ENCODE measurements at regions not wholly inside any gene's neighbourhood (a gene's known extent, or its start where the extent isn't known, plus 50 kb on each side); places are given as distances from the start of the nearest gene placed in this dataset.

GRCh38 chr13:83975655-83976165 lies 93.4 kb upstream of the SLITRK1 start:
- Histone ChIP-seq H3K9ac (ENCODE audit: low read length) (no peak overlapping the region), H3K4me3 (ENCODE audit: low read length) (no peak overlapping the region), H3K9me2 (replicated peaks; ENCODE audit: insufficient read depth, low read length) (no peaks in the 10 kb centered on the region), H4K20me1 (ENCODE audit: insufficient read depth, low read depth, low read length) (no peaks in the 10 kb centered on the region), H3K36me3 (ENCODE audit: insufficient read depth, low read length) (no peaks in the 10 kb centered on the region), H3K9me3 (ENCODE audit: low read length) (peaks cover 25% of the 10 kb centered on the region), H3K27me3 (ENCODE audit: low read length) (no peaks in the 10 kb centered on the region), H3K4me2 (ENCODE audit: low read depth, low read length, poor library complexity, severe bottlenecking) (no peak overlapping the region), H3K79me2 (ENCODE audit: low read length) (no peaks in the 10 kb centered on the region), H3K4me1 (ENCODE audit: low read length) (no peaks in the 10 kb centered on the region), H2AFZ (ENCODE audit: low read length) (no peak overlapping the region), H3K27ac (ENCODE audit: low read length) (no peak overlapping the region)
- no peak for DNase-seq

GRCh38 chr13:83958531-83958930 lies 76.3 kb upstream of the SLITRK1 start:
- H4K20me1 ChIP-seq (ENCODE audit: insufficient read depth, low read depth, low read length): no peaks in the 10 kb centered on the region
- H3K9me2 ChIP-seq (replicated peaks; ENCODE audit: insufficient read depth, low read length): no peaks in the 10 kb centered on the region
- H3K9me3 ChIP-seq (ENCODE audit: low read length): no peaks in the 10 kb centered on the region
- no peaks in the 10 kb centered on the region for H3K79me2 ChIP-seq (ENCODE audit: low read length)
- no peaks in the 10 kb centered on the region for H3K4me1 ChIP-seq (ENCODE audit: low read length)
- H2AFZ ChIP-seq (ENCODE audit: low read length): no peak overlapping the region
- H3K36me3 ChIP-seq (ENCODE audit: insufficient read depth, low read length): no peaks in the 10 kb centered on the region
- H3K9ac ChIP-seq (ENCODE audit: low read length): no peak overlapping the region
- no peak overlapping the region for H3K27ac ChIP-seq (ENCODE audit: low read length)
- H3K27me3 ChIP-seq (ENCODE audit: low read length): no peaks in the 10 kb centered on the region
- H3K4me2 ChIP-seq (ENCODE audit: low read depth, low read length, poor library complexity, severe bottlenecking): no peak overlapping the region
- DNase-seq: no peak
- H3K4me3 ChIP-seq (ENCODE audit: low read length): no peak overlapping the region

- Histone ChIP-seq H2AFZ (ENCODE audit: low read length) (no peak overlapping the region), H3K4me1 (ENCODE audit: low read length) (no peaks in the 10 kb centered on the region), H3K9me2 (replicated peaks; ENCODE audit: insufficient read depth, low read length) (no peaks in the 10 kb centered on the region), H3K27me3 (ENCODE audit: low read length) (no peaks in the 10 kb centered on the region), H4K20me1 (ENCODE audit: insufficient read depth, low read depth, low read length) (no peaks in the 10 kb centered on the region), H3K4me2 (ENCODE audit: low read depth, low read length, poor library complexity, severe bottlenecking) (no peak overlapping the region), H3K27ac (ENCODE audit: low read length) (no peak overlapping the region), H3K4me3 (ENCODE audit: low read length) (no peak overlapping the region), H3K79me2 (ENCODE audit: low read length) (no peaks in the 10 kb centered on the region), H3K9me3 (ENCODE audit: low read length) (no peaks in the 10 kb centered on the region; the same call in 1 of the 2 replicates), H3K9ac (ENCODE audit: low read length) (no peak overlapping the region), H3K36me3 (ENCODE audit: insufficient read depth, low read length) (no peaks in the 10 kb centered on the region)
- DNase-seq: no peak
Observed at GRCh38 chr13:83955011-83955410, 72.7 kb upstream of the SLITRK1 start.

- DNase-seq: no peak
- no peaks in the 10 kb centered on the region for H3K79me2 ChIP-seq (ENCODE audit: low read length)
- H3K9me2 ChIP-seq (replicated peaks; ENCODE audit: insufficient read depth, low read length): no peaks in the 10 kb centered on the region
- no peaks in the 10 kb centered on the region for H3K36me3 ChIP-seq (ENCODE audit: insufficient read depth, low read length)
- no peak overlapping the region for H2AFZ ChIP-seq (ENCODE audit: low read length)
- H3K9ac ChIP-seq (ENCODE audit: low read length): no peak overlapping the region
- no peaks in the 10 kb centered on the region for H3K4me1 ChIP-seq (ENCODE audit: low read length)
- no peak overlapping the region for H3K27ac ChIP-seq (ENCODE audit: low read length)
- H3K9me3 ChIP-seq (ENCODE audit: low read length): peaks cover 3% of the 10 kb centered on the region; the same call in 1 of the 2 replicates
- H4K20me1 ChIP-seq (ENCODE audit: insufficient read depth, low read depth, low read length): no peaks in the 10 kb centered on the region
- no peaks in the 10 kb centered on the region for H3K27me3 ChIP-seq (ENCODE audit: low read length)
- no peak overlapping the region for H3K4me2 ChIP-seq (ENCODE audit: low read depth, low read length, poor library complexity, severe bottlenecking)
- H3K4me3 ChIP-seq (ENCODE audit: low read length): no peak overlapping the region
Observed at GRCh38 chr13:83953916-83954315, 71.6 kb upstream of the SLITRK1 start.

GRCh38 chr13:83950293-83950692 lies 68.0 kb upstream of the SLITRK1 start:
- Histone ChIP-seq H3K9me2 (replicated peaks; ENCODE audit: insufficient read depth, low read length) (no peaks in the 10 kb centered on the region), H3K36me3 (ENCODE audit: insufficient read depth, low read length) (no peaks in the 10 kb centered on the region), H3K9me3 (ENCODE audit: low read length) (peaks cover 4% of the 10 kb centered on the region; the same call in 1 of the 2 replicates), H3K4me1 (ENCODE audit: low read length) (no peaks in the 10 kb centered on the region), H3K27me3 (ENCODE audit: low read length) (no peaks in the 10 kb centered on the region), H3K4me3 (ENCODE audit: low read length) (no peak overlapping the region), H2AFZ (ENCODE audit: low read length) (no peak overlapping the region), H4K20me1 (ENCODE audit: insufficient read depth, low read depth, low read length) (no peaks in the 10 kb centered on the region), H3K79me2 (ENCODE audit: low read length) (no peaks in the 10 kb centered on the region), H3K9ac (ENCODE audit: low read length) (no peak overlapping the region), H3K4me2 (ENCODE audit: low read depth, low read length, poor library complexity, severe bottlenecking) (no peak overlapping the region), H3K27ac (ENCODE audit: low read length) (no peak overlapping the region)
- no peak for DNase-seq

- Histone ChIP-seq H3K4me3 (ENCODE audit: low read length) (no peak overlapping the region), H3K36me3 (ENCODE audit: insufficient read depth, low read length) (no peaks in the 10 kb centered on the region), H3K79me2 (ENCODE audit: low read length) (no peaks in the 10 kb centered on the region), H3K27ac (ENCODE audit: low read length) (no peak overlapping the region), H2AFZ (ENCODE audit: low read length) (no peak overlapping the region), H3K4me1 (ENCODE audit: low read length) (no peaks in the 10 kb centered on the region), H3K4me2 (ENCODE audit: low read depth, low read length, poor library complexity, severe bottlenecking) (no peak overlapping the region), H3K9me3 (ENCODE audit: low read length) (no peaks in the 10 kb centered on the region; the same call in 1 of the 2 replicates), H3K9me2 (replicated peaks; ENCODE audit: insufficient read depth, low read length) (no peaks in the 10 kb centered on the region), H3K9ac (ENCODE audit: low read length) (no peak overlapping the region), H4K20me1 (ENCODE audit: insufficient read depth, low read depth, low read length) (no peaks in the 10 kb centered on the region), H3K27me3 (ENCODE audit: low read length) (no peaks in the 10 kb centered on the region)
- DNase-seq: no peak
Observed at GRCh38 chr13:83943530-83944279, 61.4 kb upstream of the SLITRK1 start.

GRCh38 chr13:83941701-83942335 lies 59.5 kb upstream of the SLITRK1 start:
- no peak overlapping the region for H3K27ac ChIP-seq (ENCODE audit: low read length)
- H3K79me2 ChIP-seq (ENCODE audit: low read length): no peaks in the 10 kb centered on the region
- H3K36me3 ChIP-seq (ENCODE audit: insufficient read depth, low read length): no peaks in the 10 kb centered on the region
- H3K9ac ChIP-seq (ENCODE audit: low read length): no peak overlapping the region
- no peaks in the 10 kb centered on the region; the same call in 1 of the 2 replicates for H3K9me3 ChIP-seq (ENCODE audit: low read length)
- no peaks in the 10 kb centered on the region for H3K9me2 ChIP-seq (replicated peaks; ENCODE audit: insufficient read depth, low read length)
- no peak overlapping the region for H2AFZ ChIP-seq (ENCODE audit: low read length)
- H3K27me3 ChIP-seq (ENCODE audit: low read length): no peaks in the 10 kb centered on the region
- no peak overlapping the region for H3K4me3 ChIP-seq (ENCODE audit: low read length)
- H4K20me1 ChIP-seq (ENCODE audit: insufficient read depth, low read depth, low read length): no peaks in the 10 kb centered on the region
- H3K4me2 ChIP-seq (ENCODE audit: low read depth, low read length, poor library complexity, severe bottlenecking): no peak overlapping the region
- no peaks in the 10 kb centered on the region for H3K4me1 ChIP-seq (ENCODE audit: low read length)
- DNase-seq: no peak

- H3K9me2 ChIP-seq (replicated peaks; ENCODE audit: insufficient read depth, low read length): no peaks in the 10 kb centered on the region
Observed at GRCh38 chr13:83940742-83941141, 58.5 kb upstream of the SLITRK1 start.

More at GRCh38 chr13:83940742-83941141, 58.5 kb upstream of the SLITRK1 start:
- Histone ChIP-seq H3K9ac (ENCODE audit: low read length) (no peak overlapping the region), H3K4me3 (ENCODE audit: low read length) (no peak overlapping the region), H3K79me2 (ENCODE audit: low read length) (no peaks in the 10 kb centered on the region), H4K20me1 (ENCODE audit: insufficient read depth, low read depth, low read length) (no peaks in the 10 kb centered on the region), H2AFZ (ENCODE audit: low read length) (no peak overlapping the region), H3K36me3 (ENCODE audit: insufficient read depth, low read length) (no peaks in the 10 kb centered on the region), H3K27ac (ENCODE audit: low read length) (no peak overlapping the region), H3K4me1 (ENCODE audit: low read length) (no peaks in the 10 kb centered on the region), H3K27me3 (ENCODE audit: low read length) (no peaks in the 10 kb centered on the region), H3K9me3 (ENCODE audit: low read length) (no peaks in the 10 kb centered on the region; the same call in 1 of the 2 replicates), H3K4me2 (ENCODE audit: low read depth, low read length, poor library complexity, severe bottlenecking) (no peak overlapping the region)
- no peak for DNase-seq
